ENCODE measurements at regions not wholly inside any gene's neighbourhood (a gene's known extent, or its start where the extent isn't known, plus 50 kb on each side); places are given as distances from the start of the nearest gene placed in this dataset.

DNA sequence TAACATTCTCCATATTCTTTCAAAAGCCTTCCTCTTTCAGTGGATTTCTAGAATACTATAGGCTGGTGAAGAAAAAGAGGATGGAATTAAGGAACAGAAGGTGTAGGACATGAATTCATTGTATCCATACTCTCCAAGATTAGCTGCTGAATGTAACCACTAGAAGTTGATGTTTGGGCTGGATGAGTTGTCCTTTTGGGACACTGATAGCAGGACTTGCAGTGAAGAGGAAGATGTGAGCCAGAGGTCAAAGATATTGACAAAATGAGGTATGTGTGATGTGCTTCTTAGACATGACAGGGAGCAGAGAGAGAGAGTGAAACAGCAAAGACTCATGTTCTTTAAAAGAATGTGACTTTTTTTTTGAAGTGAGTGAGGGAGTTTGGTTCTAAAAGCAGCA, 134.3 kb upstream of the MAN1A1 start:
- H3K4me3 ChIP-seq (ENCODE audit: low read depth, low read length) = no peak overlapping the region
- DNase-seq (ENCODE audit: low read depth) = no peak
- no peak for TF ChIP-seq CTCF (IDR thresholded peaks at IDR 0.05; ENCODE audit: insufficient read depth, low read depth, low read length, missing control alignments)

DNA sequence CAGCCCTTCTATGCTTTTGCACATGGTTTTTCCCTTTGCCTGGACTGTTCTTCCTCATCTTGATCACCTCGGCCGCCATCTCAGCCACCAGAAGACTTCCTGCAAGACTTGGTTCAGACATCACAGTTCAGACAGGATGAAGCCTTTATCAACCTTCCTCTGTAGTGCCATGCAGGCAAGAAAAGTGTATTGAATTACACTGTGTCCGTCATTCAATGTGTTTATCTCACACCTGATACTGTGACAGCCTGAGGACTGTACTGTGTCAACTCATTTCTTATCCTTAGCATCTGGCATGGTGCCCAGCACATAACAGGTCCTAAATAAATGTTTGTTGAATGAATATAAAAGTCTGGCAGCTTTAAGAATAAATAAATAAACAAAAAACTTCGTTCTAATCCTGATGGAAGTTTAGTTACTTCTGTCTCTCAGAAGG, 133.3 kb upstream of the MAN1A1 start:
- no peak overlapping the region for H3K4me3 ChIP-seq (ENCODE audit: low read depth, low read length)
- TF ChIP-seq CTCF (IDR thresholded peaks at IDR 0.05; ENCODE audit: insufficient read depth, low read depth, low read length, missing control alignments) = no peak
- no peak for DNase-seq (ENCODE audit: low read depth)

- no peak for DNase-seq (ENCODE audit: low read depth)
- no peak overlapping the region for H3K4me3 ChIP-seq (ENCODE audit: low read depth, low read length)
- TF ChIP-seq CTCF (IDR thresholded peaks at IDR 0.05; ENCODE audit: insufficient read depth, low read depth, low read length, missing control alignments) = no peak
Measured at GRCh38 chr6:119481976-119482375, 132.4 kb upstream of the MAN1A1 start.

GRCh38 chr6:119480961-119481497, 131.5 kb upstream of the MAN1A1 start:
- no peak for TF ChIP-seq CTCF (IDR thresholded peaks at IDR 0.05; ENCODE audit: insufficient read depth, low read depth, low read length, missing control alignments)
- DNase-seq (ENCODE audit: low read depth) = no peak
- no peak overlapping the region for H3K4me3 ChIP-seq (ENCODE audit: low read depth, low read length)

DNA sequence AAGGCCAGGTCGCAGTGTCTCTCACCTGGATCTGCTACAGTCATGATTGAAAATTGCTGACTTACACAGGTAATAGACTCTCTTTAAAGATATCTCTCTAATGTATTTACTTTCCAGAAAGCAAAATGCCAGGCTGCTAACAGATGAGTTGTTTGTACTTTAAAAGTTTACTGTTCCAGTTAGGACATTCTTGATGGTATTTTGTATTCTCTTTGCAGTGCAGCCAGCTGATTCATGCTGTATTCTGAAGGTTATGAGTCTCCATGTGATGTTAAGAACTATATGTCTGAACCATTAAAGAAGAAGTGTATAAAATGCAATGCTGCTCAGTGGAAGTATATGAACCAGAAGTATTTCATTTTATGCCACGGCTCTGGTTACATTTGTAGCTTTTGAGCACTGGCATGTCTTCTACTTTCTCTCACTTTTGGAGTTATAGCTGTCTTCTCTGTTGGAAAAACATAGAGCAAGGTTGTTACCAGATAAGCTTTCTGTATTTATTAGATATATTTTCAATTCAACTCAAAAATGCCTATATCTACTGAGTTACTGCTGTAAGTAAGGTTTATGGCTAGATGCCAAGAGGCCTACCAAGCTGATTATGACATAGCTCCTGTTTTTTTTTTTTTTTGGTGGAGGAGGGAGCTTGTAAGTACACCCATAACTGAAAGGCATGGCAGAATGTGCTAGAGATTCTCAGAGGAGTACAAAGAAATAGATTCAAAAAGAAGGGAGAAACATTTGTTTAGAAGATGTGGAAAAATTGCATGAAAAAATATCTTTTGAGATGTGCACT, 130.5 kb upstream of the MAN1A1 start:
- DNase-seq (ENCODE audit: low read depth) = no peak
- TF ChIP-seq CTCF (IDR thresholded peaks at IDR 0.05; ENCODE audit: insufficient read depth, low read depth, low read length, missing control alignments) = no peak
- no peak overlapping the region for H3K4me3 ChIP-seq (ENCODE audit: low read depth, low read length)

- H3K4me3 ChIP-seq (ENCODE audit: low read depth, low read length) = no peak overlapping the region
- DNase-seq (ENCODE audit: low read depth) = peak; percentile 42
- no peak for TF ChIP-seq CTCF (IDR thresholded peaks at IDR 0.05; ENCODE audit: insufficient read depth, low read depth, low read length, missing control alignments)
Measured at GRCh38 chr6:119476554-119476953, 127.0 kb upstream of the MAN1A1 start.

All from GM12865 (cell line).